SK-N-SH treated with all-trans-retinoic acid at 6 μM for 48 hours (cell line): ENCODE measurements at regions not wholly inside any gene's neighbourhood (a gene's known extent, or its start where the extent isn't known, plus 50 kb on each side); places are given as distances from the start of the nearest gene placed in this dataset.

Source experiments
- ATAC-seq: fragments of 200-7000 bp; cut with Tn5 transposase; 3 replicates; pipeline ENCODE4 v1.9.1; 2020; ENCODE audit warnings: mild to moderate bottlenecking, moderate library complexity
- ARNTL ChIP-seq: fragments of 450-650 bp; formaldehyde crosslinking; IDR thresholded peaks from 2 replicates; pipeline ENCODE4 v1.5.0; 2020; ENCODE audit warnings: low read depth, mild to moderate bottlenecking, moderate library complexity, borderline replicate concordance
- BACH2 ChIP-seq: fragments of 250-450 bp; sonication (Bioruptor Pico); IDR thresholded peaks from 2 replicates; pipeline ENCODE4 v1.9.0; 2021; ENCODE audit warnings: mild to moderate bottlenecking, borderline replicate concordance
- CSDC2 ChIP-seq: fragments of 250-450 bp; sonication (Bioruptor Pico); IDR thresholded peaks from 2 replicates; pipeline ENCODE4 v1.5.0; 2020; ENCODE audit warnings: mild to moderate bottlenecking, moderate library complexity
- GLIS3 ChIP-seq: fragments of 250-450 bp; sonication (Bioruptor Pico); IDR thresholded peaks from 2 replicates; pipeline ENCODE4 v1.5.0; 2020; ENCODE audit warnings: mild to moderate bottlenecking, moderate library complexity
- ISL1 ChIP-seq: fragments of 250-450 bp; sonication (Bioruptor Pico); IDR thresholded peaks from 2 replicates; pipeline ENCODE4 v2.1.2; 2022; ENCODE audit warnings: mild to moderate bottlenecking, moderate library complexity
- PPARA ChIP-seq: fragments of 250-450 bp; sonication (Bioruptor Pico); IDR thresholded peaks from 2 replicates; pipeline ENCODE4 v1.5.0; 2020; ENCODE audit warnings: mild to moderate bottlenecking, borderline replicate concordance
- RARB ChIP-seq: fragments of 250-450 bp; sonication (Bioruptor Pico); IDR thresholded peaks from 2 replicates; pipeline ENCODE4 v1.8.0; 2021; ENCODE audit warnings: mild to moderate bottlenecking, moderate library complexity
- SNAI2 ChIP-seq: fragments of 250-450 bp; sonication (Bioruptor Pico); IDR thresholded peaks from 2 replicates; pipeline ENCODE4 v1.5.0; 2020; ENCODE audit warnings: mild to moderate bottlenecking, moderate library complexity
- TCF4 ChIP-seq: fragments of 250-450 bp; sonication (Bioruptor Pico); IDR thresholded peaks from 2 replicates; pipeline ENCODE4 v1.8.0; 2021; ENCODE audit warnings: mild to moderate bottlenecking, moderate library complexity, borderline replicate concordance
- ZC3H10 ChIP-seq: fragments of 250-450 bp; sonication (Bioruptor Pico); IDR thresholded peaks from 2 replicates; pipeline ENCODE4 v1.5.1; 2021; ENCODE audit warnings: mild to moderate bottlenecking, moderate library complexity
- ZFP3 ChIP-seq: fragments of 250-450 bp; sonication (Bioruptor Pico); IDR thresholded peaks from 2 replicates; pipeline ENCODE4 v1.5.0; 2020; ENCODE audit warnings: mild to moderate bottlenecking, moderate library complexity
- ZFP30 ChIP-seq: fragments of 450-650 bp; formaldehyde crosslinking; IDR thresholded peaks from 2 replicates; pipeline ENCODE4 v1.5.0; 2022; ENCODE audit warnings: mild to moderate bottlenecking, moderate library complexity
- ZNF565 ChIP-seq: fragments of 450-650 bp; formaldehyde crosslinking; conservative IDR thresholded peaks from 2 replicates; pipeline ENCODE4 v1.5.0; 2020; ENCODE audit warnings: low read depth, mild to moderate bottlenecking, moderate library complexity
- ZNF70 ChIP-seq: fragments of 450-650 bp; formaldehyde crosslinking; IDR thresholded peaks from 2 replicates; pipeline ENCODE4 v1.5.0; 2020; ENCODE audit warnings: mild to moderate bottlenecking, moderate library complexity
- ZNF8 ChIP-seq: fragments of 450-650 bp; formaldehyde crosslinking; IDR thresholded peaks from 2 replicates; pipeline ENCODE4 v1.5.0; 2020; ENCODE audit warnings: mild to moderate bottlenecking, moderate library complexity
- TF ChIP-seq, protein P1 (sequence below): fragments of 250-450 bp; sonication (Bioruptor Pico); IDR thresholded peaks from 2 replicates; pipeline ENCODE4 v1.8.0; 2021; ENCODE audit warnings: low read depth, mild to moderate bottlenecking, moderate library complexity, borderline replicate concordance
- TF ChIP-seq, protein P2 (sequence below): fragments of 250-450 bp; sonication (Bioruptor Pico); IDR thresholded peaks from 2 replicates; pipeline ENCODE4 v1.5.0; 2020; ENCODE audit warnings: mild to moderate bottlenecking, moderate library complexity
- TF ChIP-seq, protein P3 (sequence below): fragments of 250-450 bp; sonication (Bioruptor Pico); IDR thresholded peaks from 2 replicates; pipeline ENCODE4 v1.8.0; 2020; ENCODE audit warnings: mild to moderate bottlenecking, moderate library complexity, borderline replicate concordance
- TF ChIP-seq, protein P4 (sequence below): fragments of 250-450 bp; sonication (Bioruptor Pico); IDR thresholded peaks from 2 replicates; pipeline ENCODE4 v1.5.1; 2020; ENCODE audit warnings: low read depth, mild to moderate bottlenecking, moderate library complexity

DNA sequence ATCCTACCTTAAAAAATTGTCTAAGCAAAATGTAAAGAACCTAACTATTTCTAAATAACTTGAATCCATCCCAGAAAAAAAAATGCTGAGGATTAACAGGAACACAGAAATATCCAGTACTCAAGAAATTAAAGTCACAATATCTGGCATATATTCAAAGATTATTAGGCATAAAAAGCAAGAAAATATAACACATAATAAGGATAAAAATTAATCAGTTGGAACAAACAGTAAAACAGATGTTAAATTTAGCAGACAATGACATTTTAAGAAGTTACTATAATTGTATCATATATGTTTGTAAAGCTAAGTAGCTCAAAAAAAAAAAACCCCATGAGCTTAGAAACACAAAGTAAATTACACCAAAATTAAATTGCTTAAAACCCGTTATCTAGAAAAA lies 427.4 kb upstream of the GYPC start:
- ATAC-seq: no peak
- no peak for TF ChIP-seq ZNF70 (CRISPR knock-in tag)
- no peak for TF ChIP-seq PPARA
- TF ChIP-seq BACH2 (CRISPR knock-in tag): no peak

DNA sequence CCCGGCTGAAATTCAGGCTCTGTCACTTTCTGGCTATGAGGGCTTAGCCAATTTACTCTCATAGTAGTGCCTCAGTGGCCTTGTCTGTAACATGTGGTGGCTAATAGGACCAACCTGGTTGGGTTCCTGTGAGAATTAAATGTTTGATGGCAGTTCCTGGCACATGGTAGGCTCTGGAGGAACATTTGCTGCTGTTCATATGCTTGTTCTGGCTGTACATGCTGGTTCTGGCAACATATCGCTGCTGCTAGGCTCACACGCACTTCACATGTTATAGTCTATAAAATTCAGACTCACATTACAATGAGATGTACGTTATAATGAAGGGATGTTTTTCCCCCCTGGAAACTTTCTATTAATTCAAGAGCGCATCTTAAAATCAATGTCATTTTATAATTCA lies 417.7 kb upstream of the GYPC start:
- no peak for ATAC-seq
- TF ChIP-seq, protein P1, sequence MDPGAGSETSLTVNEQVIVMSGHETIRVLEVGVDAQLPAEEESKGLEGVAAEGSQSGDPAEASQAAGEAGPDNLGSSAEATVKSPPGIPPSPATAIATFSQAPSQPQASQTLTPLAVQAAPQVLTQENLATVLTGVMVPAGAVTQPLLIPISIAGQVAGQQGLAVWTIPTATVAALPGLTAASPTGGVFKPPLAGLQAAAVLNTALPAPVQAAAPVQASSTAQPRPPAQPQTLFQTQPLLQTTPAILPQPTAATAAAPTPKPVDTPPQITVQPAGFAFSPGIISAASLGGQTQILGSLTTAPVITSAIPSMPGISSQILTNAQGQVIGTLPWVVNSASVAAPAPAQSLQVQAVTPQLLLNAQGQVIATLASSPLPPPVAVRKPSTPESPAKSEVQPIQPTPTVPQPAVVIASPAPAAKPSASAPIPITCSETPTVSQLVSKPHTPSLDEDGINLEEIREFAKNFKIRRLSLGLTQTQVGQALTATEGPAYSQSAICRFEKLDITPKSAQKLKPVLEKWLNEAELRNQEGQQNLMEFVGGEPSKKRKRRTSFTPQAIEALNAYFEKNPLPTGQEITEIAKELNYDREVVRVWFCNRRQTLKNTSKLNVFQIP: no peak
- TF ChIP-seq ZNF8 (CRISPR knock-in tag): no peak
- TF ChIP-seq, protein P2, sequence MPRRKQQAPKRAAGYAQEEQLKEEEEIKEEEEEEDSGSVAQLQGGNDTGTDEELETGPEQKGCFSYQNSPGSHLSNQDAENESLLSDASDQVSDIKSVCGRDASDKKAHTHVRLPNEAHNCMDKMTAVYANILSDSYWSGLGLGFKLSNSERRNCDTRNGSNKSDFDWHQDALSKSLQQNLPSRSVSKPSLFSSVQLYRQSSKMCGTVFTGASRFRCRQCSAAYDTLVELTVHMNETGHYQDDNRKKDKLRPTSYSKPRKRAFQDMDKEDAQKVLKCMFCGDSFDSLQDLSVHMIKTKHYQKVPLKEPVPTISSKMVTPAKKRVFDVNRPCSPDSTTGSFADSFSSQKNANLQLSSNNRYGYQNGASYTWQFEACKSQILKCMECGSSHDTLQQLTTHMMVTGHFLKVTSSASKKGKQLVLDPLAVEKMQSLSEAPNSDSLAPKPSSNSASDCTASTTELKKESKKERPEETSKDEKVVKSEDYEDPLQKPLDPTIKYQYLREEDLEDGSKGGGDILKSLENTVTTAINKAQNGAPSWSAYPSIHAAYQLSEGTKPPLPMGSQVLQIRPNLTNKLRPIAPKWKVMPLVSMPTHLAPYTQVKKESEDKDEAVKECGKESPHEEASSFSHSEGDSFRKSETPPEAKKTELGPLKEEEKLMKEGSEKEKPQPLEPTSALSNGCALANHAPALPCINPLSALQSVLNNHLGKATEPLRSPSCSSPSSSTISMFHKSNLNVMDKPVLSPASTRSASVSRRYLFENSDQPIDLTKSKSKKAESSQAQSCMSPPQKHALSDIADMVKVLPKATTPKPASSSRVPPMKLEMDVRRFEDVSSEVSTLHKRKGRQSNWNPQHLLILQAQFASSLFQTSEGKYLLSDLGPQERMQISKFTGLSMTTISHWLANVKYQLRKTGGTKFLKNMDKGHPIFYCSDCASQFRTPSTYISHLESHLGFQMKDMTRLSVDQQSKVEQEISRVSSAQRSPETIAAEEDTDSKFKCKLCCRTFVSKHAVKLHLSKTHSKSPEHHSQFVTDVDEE (CRISPR knock-in tag): no peak
- TF ChIP-seq CSDC2 (CRISPR knock-in tag): no peak
- no peak for TF ChIP-seq ZNF565 (CRISPR knock-in tag)
- TF ChIP-seq ZC3H10: no peak
- no peak for TF ChIP-seq TCF4
- no peak for TF ChIP-seq ARNTL
- TF ChIP-seq, all 23 proteins: peak for 0

DNA sequence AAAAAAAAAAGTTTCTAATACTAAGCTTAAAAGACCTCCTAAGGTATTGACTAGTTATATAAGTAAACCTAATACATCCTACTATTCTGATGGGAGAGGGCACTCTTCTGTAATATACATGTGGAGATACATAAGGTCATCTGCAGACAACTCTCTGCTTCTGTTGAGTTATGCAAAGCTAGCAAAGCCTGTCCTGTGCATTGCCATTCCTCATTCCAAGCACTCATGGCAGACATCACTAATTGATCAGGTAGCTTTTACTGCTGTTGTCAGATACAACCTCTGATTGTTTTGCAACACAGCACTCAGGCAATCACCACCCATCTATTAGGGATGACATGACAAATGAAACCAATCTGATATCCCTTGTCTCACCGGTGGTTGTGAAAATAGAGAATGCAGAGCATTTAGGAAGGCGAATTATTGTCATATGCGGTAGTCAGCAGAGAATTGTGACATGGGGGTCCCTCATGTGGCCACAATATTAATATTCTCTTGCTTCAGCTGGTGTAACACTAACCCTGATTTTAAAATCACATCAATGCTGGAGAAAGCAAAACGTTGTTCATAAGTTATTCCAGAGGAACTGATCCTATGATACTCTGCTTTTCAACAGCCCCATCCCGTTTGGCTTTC lies 416.5 kb upstream of the GYPC start:
- no peak for ATAC-seq
- TF ChIP-seq, protein P3, sequence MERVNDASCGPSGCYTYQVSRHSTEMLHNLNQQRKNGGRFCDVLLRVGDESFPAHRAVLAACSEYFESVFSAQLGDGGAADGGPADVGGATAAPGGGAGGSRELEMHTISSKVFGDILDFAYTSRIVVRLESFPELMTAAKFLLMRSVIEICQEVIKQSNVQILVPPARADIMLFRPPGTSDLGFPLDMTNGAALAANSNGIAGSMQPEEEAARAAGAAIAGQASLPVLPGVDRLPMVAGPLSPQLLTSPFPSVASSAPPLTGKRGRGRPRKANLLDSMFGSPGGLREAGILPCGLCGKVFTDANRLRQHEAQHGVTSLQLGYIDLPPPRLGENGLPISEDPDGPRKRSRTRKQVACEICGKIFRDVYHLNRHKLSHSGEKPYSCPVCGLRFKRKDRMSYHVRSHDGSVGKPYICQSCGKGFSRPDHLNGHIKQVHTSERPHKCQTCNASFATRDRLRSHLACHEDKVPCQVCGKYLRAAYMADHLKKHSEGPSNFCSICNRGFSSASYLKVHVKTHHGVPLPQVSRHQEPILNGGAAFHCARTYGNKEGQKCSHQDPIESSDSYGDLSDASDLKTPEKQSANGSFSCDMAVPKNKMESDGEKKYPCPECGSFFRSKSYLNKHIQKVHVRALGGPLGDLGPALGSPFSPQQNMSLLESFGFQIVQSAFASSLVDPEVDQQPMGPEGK (CRISPR knock-in tag): no peak
- TF ChIP-seq ZNF565 (CRISPR knock-in tag) (no peak), CSDC2 (CRISPR knock-in tag) (no peak), ARNTL (no peak), ZC3H10 (no peak), TCF4 (no peak), ZFP3 (CRISPR knock-in tag) (no peak), SNAI2 (no peak), RARB (CRISPR knock-in tag) (no peak), BACH2 (CRISPR knock-in tag) (no peak), ZNF70 (CRISPR knock-in tag) (no peak), ZFP30 (no peak), GLIS3 (CRISPR knock-in tag) (no peak)
- TF ChIP-seq, protein P4, sequence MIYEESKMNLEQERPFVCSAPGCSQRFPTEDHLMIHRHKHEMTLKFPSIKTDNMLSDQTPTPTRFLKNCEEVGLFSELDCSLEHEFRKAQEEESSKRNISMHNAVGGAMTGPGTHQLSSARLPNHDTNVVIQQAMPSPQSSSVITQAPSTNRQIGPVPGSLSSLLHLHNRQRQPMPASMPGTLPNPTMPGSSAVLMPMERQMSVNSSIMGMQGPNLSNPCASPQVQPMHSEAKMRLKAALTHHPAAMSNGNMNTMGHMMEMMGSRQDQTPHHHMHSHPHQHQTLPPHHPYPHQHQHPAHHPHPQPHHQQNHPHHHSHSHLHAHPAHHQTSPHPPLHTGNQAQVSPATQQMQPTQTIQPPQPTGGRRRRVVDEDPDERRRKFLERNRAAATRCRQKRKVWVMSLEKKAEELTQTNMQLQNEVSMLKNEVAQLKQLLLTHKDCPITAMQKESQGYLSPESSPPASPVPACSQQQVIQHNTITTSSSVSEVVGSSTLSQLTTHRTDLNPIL: no peak

DNA sequence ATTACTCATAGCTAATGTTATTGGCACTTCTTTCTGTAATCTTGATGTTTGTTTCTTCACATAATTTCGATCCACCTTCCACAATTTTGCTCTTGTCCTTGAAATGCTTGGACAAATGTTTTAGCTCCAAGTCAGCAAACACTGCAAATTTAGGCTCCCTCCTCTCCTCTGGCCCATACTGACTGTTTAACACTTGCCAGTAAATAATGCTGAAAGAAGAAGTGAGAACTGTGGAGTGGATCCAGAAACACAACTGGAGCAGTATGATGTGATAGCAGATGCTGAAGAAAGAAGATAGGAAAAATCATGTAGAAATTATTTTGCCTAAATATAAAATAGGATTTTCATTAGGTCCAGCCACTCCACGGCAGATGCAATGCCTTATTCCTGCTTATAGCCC lies 415.0 kb upstream of the GYPC start:
- TF ChIP-seq, protein P2 (CRISPR knock-in tag): no peak
- no peak for TF ChIP-seq CSDC2 (CRISPR knock-in tag)
- no peak for TF ChIP-seq ZFP3 (CRISPR knock-in tag)
- no peak for TF ChIP-seq GLIS3 (CRISPR knock-in tag)
- TF ChIP-seq ZNF565 (CRISPR knock-in tag): no peak
- TF ChIP-seq ZNF8 (CRISPR knock-in tag): no peak
- no peak for TF ChIP-seq ISL1 (CRISPR knock-in tag)
- no peak for TF ChIP-seq ZFP30
- TF ChIP-seq, protein P1: no peak
- no peak for TF ChIP-seq SNAI2
- TF ChIP-seq, all 23 proteins: peak for 0
- no peak for ATAC-seq
